ENCODE measurements at regions not wholly inside any gene's neighbourhood (a gene's known extent, or its start where the extent isn't known, plus 50 kb on each side); places are given as distances from the start of the nearest gene placed in this dataset.

DNA sequence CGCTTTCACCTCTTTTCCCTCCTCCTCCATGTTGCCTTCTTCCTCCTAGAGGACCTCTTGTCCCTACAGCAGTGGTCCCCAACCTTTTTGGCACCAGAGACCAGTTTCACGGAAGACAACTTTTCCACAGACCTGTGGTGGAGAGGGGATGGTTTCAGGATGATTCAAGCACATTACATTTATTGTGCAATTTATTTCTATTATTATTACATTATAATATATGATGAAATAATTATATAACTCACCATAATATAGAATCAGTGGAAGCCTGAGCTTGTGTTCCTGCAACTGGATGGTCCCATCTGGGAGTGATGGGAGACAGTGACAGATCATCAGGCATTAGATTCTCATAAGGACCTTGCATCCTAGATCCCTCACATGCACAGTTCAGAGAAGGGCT, 152.2 kb upstream of the NCKAP5 start:
- no CpG with 5 or more reads among the region's 2 CpGs for WGBS (ENCODE audit: extremely low coverage, insufficient read length, low lambda C conversion rate)
- no peak overlapping the region for H2AK5ac ChIP-seq (ENCODE audit: insufficient read length, low read length)

More for the DNA sequence above, 152.2 kb upstream of the NCKAP5 start:
- no peak overlapping the region for H2BK120ac ChIP-seq (ENCODE audit: low read depth, low read length, poor library complexity, severe bottlenecking)
- no peak overlapping the region for H4K8ac ChIP-seq (replicated peaks; ENCODE audit: insufficient read length, low read depth, low read length)
- H3K14ac ChIP-seq (ENCODE audit: insufficient read depth, low read length): no peak overlapping the region
- DNase-seq: no peak
- H2AFZ ChIP-seq (ENCODE audit: low read length): no peak overlapping the region
- no peak overlapping the region for H3K9ac ChIP-seq (ENCODE audit: extremely low read depth, insufficient read length, low read length)
- H3K9me3 Mint-ChIP-seq: peaks cover 0 to 11% of the 10 kb centered on the region in 2 experiments; a peak in 3 of 5 replicates
- H4K91ac ChIP-seq (ENCODE audit: insufficient read length, low read depth, low read length): no peak overlapping the region
- H3K27me3 ChIP-seq (ENCODE audit: insufficient read depth, low read length): no peaks in the 10 kb centered on the region
- no peak overlapping the region for H3K18ac ChIP-seq (ENCODE audit: insufficient read length, low read depth, low read length)
- H3K27ac ChIP-seq (ENCODE audit: insufficient read length, low read depth, low read length): no peak overlapping the region
- no peak overlapping the region for H2BK12ac ChIP-seq (ENCODE audit: insufficient read length, low read depth, low read length)
- H3K4me1 Mint-ChIP-seq: no peaks in the 10 kb centered on the region
- no peak overlapping the region for H4K5ac ChIP-seq (ENCODE audit: insufficient read length, low read depth, low read length)
- TF ChIP-seq, protein P1, sequence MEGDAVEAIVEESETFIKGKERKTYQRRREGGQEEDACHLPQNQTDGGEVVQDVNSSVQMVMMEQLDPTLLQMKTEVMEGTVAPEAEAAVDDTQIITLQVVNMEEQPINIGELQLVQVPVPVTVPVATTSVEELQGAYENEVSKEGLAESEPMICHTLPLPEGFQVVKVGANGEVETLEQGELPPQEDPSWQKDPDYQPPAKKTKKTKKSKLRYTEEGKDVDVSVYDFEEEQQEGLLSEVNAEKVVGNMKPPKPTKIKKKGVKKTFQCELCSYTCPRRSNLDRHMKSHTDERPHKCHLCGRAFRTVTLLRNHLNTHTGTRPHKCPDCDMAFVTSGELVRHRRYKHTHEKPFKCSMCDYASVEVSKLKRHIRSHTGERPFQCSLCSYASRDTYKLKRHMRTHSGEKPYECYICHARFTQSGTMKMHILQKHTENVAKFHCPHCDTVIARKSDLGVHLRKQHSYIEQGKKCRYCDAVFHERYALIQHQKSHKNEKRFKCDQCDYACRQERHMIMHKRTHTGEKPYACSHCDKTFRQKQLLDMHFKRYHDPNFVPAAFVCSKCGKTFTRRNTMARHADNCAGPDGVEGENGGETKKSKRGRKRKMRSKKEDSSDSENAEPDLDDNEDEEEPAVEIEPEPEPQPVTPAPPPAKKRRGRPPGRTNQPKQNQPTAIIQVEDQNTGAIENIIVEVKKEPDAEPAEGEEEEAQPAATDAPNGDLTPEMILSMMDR (conservative IDR thresholded peaks at IDR 0.05): no peak
- no peak overlapping the region for H2BK15ac ChIP-seq (ENCODE audit: low read depth, low read length)
- no peaks in the 10 kb centered on the region for H4K20me1 ChIP-seq (ENCODE audit: control insufficient read depth, insufficient read depth, insufficient read length)
- no peak overlapping the region for H3K4me3 Mint-ChIP-seq
- no peaks in the 10 kb centered on the region for H3K4me1 ChIP-seq (ENCODE audit: insufficient read depth, low read length)
- no peak overlapping the region for H3K56ac ChIP-seq (ENCODE audit: insufficient read length, low read depth, low read length)
- no peak overlapping the region for H3K4ac ChIP-seq (ENCODE audit: low read depth, low read length)
- no peak overlapping the region for H3K23ac ChIP-seq (ENCODE audit: insufficient read length, low read depth, low read length)
- no peak overlapping the region for H2BK5ac ChIP-seq (ENCODE audit: insufficient read length, low read length)
- H2BK20ac ChIP-seq (ENCODE audit: low read depth, low read length, poor library complexity, severe bottlenecking): no peak overlapping the region
- H3K79me2 ChIP-seq (ENCODE audit: insufficient read depth, low read length): no peaks in the 10 kb centered on the region
- no peak overlapping the region for H3T11ph ChIP-seq (ENCODE audit: low read length)
- peaks cover 0 to 5% (median 4%) of the 10 kb centered on the region in 3 experiments; a peak in 1 of 7 replicates for H3K36me3 Mint-ChIP-seq (ENCODE audit: insufficient read depth in 1 of 3, low read depth in 3 of 3)
- no peaks in the 10 kb centered on the region for H3K9me3 ChIP-seq (ENCODE audit: control insufficient read depth, low read depth, low read length)
- H3K4me2 ChIP-seq (ENCODE audit: insufficient read depth, insufficient read length, low read length): no peak overlapping the region
- no peaks in the 10 kb centered on the region for H3K79me1 ChIP-seq (ENCODE audit: insufficient read depth, low read depth, low read length, poor library complexity, severe bottlenecking)
- no peak overlapping the region for H3K27ac Mint-ChIP-seq
- H3K23me2 ChIP-seq (ENCODE audit: insufficient read length, low read depth, low read length, poor library complexity, severe bottlenecking): no peaks in the 10 kb centered on the region
- H3K27me3 Mint-ChIP-seq (ENCODE audit: low read depth): peaks cover 4% of the 10 kb centered on the region; the same call in 1 of the 2 replicates
